ENCODE measurements at regions not wholly inside any gene's neighbourhood (a gene's known extent, or its start where the extent isn't known, plus 50 kb on each side); places are given as distances from the start of the nearest gene placed in this dataset.

DNA sequence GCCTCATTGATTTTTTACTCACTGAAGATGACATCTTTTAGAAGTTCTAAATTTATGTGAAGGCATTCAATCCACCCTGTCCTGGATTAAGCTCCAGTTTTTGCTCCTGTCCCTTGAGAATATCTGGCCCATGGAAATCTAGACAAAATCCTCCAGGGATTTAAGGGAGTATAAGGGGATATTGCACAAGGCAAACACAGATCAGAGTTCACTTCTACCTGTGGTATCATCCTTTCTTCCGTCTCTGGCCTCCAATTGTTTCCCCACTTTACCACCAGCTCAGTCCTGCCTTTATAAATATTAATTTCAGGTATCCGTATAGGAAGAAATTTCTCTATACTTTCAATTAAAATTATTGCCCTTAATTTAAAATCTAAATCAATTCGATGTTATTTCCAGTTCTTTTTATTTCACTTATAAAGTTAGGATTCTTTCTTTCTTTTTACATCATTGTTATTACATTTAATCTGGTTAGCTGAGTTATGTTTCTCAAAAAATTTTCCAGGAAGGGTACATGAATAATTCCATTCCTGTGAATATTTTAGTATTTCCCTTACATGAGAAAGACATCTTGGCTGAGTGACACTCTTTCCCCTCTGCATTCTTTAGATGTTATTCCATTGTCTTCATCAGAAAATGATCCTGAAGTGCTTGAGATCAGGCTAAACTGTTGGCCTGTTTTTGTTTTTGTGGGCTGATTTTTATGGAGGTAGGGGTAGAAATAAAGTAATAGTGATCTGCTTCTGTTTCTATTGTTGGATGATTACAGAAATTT, 194.3 kb upstream of the MAP3K1 start:
- Mint-ChIP-seq H3K27ac (ENCODE audit: low read depth, unreplicated experiment) (peak overlapping the region; percentile 68), H3K4me1 (ENCODE audit: insufficient read depth, unreplicated experiment) (peaks cover 29% of the 10 kb centered on the region), H3K9me3 (ENCODE audit: unreplicated experiment) (peaks cover 24% of the 10 kb centered on the region), H3K27me3 (ENCODE audit: insufficient read depth, unreplicated experiment) (no peaks in the 10 kb centered on the region), H3K36me3 (ENCODE audit: insufficient read depth, unreplicated experiment) (no peaks in the 10 kb centered on the region), H3K4me3 (ENCODE audit: unreplicated experiment) (no peak overlapping the region)
- BruUV-seq (replicated peaks): no TSS peak
- ChIA-PET POLR2A (interaction anchor here (0.6 to 1.5 kb wide), 2 partner anchors 10 to 235 kb away, joined by 3 to 4 read pairs; no protein-coding TSS in a partner anchor), CTCF (interaction anchor here (0.6 to 1.1 kb wide), 2 partner anchors 13 to 151 kb away, joined by 3 to 4 read pairs; no protein-coding TSS in a partner anchor)
- TF ChIP-seq, protein P1, sequence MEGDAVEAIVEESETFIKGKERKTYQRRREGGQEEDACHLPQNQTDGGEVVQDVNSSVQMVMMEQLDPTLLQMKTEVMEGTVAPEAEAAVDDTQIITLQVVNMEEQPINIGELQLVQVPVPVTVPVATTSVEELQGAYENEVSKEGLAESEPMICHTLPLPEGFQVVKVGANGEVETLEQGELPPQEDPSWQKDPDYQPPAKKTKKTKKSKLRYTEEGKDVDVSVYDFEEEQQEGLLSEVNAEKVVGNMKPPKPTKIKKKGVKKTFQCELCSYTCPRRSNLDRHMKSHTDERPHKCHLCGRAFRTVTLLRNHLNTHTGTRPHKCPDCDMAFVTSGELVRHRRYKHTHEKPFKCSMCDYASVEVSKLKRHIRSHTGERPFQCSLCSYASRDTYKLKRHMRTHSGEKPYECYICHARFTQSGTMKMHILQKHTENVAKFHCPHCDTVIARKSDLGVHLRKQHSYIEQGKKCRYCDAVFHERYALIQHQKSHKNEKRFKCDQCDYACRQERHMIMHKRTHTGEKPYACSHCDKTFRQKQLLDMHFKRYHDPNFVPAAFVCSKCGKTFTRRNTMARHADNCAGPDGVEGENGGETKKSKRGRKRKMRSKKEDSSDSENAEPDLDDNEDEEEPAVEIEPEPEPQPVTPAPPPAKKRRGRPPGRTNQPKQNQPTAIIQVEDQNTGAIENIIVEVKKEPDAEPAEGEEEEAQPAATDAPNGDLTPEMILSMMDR (IDR thresholded peaks at IDR 0.05; ENCODE audit: unreplicated experiment): no peak
- no peak for DNase-seq (ENCODE audit: unreplicated experiment)
- intact Hi-C loops (cut with micrococcal nuclease): no loop called here

DNA sequence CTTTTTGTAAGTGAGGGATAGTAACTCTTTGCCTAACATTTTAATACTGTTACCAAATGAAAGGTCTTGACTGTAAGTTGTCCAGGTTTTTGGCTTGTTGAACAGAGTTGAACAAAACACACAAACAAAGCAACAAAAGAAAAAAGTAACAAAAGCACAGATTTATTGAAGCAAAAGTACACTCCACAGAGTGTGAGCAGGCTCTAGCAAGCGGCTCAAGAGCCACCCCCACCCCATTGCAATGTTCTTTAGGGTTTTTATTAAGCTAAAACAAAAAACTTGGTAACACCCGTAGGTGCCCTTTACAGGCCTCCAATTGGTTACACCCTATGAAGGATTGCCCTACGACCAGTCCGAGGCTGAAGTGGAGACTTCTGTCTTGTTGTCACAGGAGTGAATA, 197.4 kb upstream of the MAP3K1 start:
- DNase-seq (ENCODE audit: unreplicated experiment): no peak
- Mint-ChIP-seq H3K4me1 (ENCODE audit: insufficient read depth, unreplicated experiment) (peaks cover 34% of the 10 kb centered on the region), H3K27ac (ENCODE audit: low read depth, unreplicated experiment) (no peak overlapping the region), H3K4me3 (ENCODE audit: unreplicated experiment) (no peak overlapping the region), H3K36me3 (ENCODE audit: insufficient read depth, unreplicated experiment) (no peaks in the 10 kb centered on the region), H3K27me3 (ENCODE audit: insufficient read depth, unreplicated experiment) (no peaks in the 10 kb centered on the region), H3K9me3 (ENCODE audit: unreplicated experiment) (peaks cover 24% of the 10 kb centered on the region)
- intact Hi-C loops (cut with micrococcal nuclease): no loop called here
- ChIA-PET POLR2A (interaction anchor here (0.6 kb wide), 1 partner anchor 78 kb away, joined by 3 read pairs; no protein-coding TSS in a partner anchor), CTCF (interaction anchor here (1.3 kb wide), 1 partner anchor 87 kb away, joined by 3 read pairs; no protein-coding TSS in a partner anchor)
- no TSS peak for BruUV-seq (replicated peaks)
- TF ChIP-seq, protein P1 (IDR thresholded peaks at IDR 0.05; ENCODE audit: unreplicated experiment): no peak

DNA sequence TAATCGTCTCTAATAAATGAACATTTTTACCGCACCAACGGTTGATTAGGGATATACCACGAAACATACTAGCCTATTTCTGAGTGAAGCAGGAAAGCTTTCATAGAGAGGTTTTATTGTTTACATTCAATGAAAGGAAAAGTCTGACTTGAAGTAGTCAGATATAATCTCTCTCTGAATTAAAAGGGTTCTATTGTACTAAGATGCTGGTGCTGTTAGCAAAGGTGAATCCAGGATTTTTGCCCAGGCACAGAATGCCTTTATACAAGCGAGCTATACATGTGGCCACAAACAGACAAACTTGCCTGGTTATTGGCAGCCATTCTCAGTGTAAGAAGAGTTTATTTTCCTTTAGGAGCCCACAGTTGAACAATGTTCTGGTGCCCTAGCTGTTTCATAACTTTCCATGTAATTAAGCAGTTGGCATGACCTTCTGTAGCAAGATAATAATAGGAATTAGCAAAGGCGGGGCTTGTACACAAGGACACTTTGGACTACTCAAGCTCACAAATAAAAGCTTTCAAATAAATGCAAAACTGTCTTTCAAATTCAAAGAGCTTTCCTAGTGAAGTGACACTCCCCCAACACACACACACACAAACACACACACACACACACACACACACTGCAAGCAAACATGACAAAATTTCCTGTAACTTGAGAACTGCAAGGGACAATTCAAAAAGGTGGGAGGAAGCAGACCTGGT, 198.7 kb upstream of the MAP3K1 start:
- Mint-ChIP-seq H3K27me3 (ENCODE audit: insufficient read depth, unreplicated experiment) (no peaks in the 10 kb centered on the region), H3K27ac (ENCODE audit: low read depth, unreplicated experiment) (peak overlapping the region; percentile 59), H3K4me3 (ENCODE audit: unreplicated experiment) (no peak overlapping the region), H3K36me3 (ENCODE audit: insufficient read depth, unreplicated experiment) (no peaks in the 10 kb centered on the region), H3K9me3 (ENCODE audit: unreplicated experiment) (peaks cover 28% of the 10 kb centered on the region), H3K4me1 (ENCODE audit: insufficient read depth, unreplicated experiment) (peaks cover 23% of the 10 kb centered on the region)
- ChIA-PET POLR2A (interaction anchor here (0.6 to 1.6 kb wide), 8 partner anchors 9 to 298 kb away, joined by 3 to 7 read pairs (median 3); no protein-coding TSS in a partner anchor), CTCF (interaction anchor here (0.7 to 1.3 kb wide), 3 partner anchors 11 to 345 kb away, joined by 3 to 4 read pairs (median 3); no protein-coding TSS in a partner anchor)
- no peak for DNase-seq (ENCODE audit: unreplicated experiment)
- TF ChIP-seq, protein P1 (IDR thresholded peaks at IDR 0.05; ENCODE audit: unreplicated experiment): no peak
- intact Hi-C loops (cut with micrococcal nuclease): no loop called here
- BruUV-seq (replicated peaks): no TSS peak

Measured in MCF 10A (cell line).